ENCODE measurements at regions not wholly inside any gene's neighbourhood (a gene's known extent, or its start where the extent isn't known, plus 50 kb on each side); places are given as distances from the start of the nearest gene placed in this dataset.
"Not testable (repeated sequence)": the region's sequence is repeated elsewhere in the genome, so short reads cannot be mapped to it uniquely, and the experiment has no call there.

DNA sequence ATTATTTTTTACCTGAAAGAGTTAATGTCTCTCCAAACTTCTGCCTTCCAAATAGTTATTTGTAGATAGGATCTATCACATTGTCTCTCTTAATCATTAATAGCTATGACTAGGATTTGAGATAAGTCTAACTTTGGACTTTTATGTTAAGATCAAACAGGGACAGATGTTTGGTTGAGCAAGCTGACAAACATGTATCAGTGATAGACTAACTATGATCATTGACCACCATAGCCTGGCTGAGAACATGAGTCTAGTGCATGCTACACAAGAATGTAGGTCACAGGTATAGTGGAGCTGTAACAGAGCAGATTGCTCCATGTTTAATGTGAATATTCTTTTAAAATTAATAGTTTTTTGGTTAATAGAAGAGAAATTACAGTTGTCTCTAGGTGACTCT, 52.0 kb downstream of the SYT15B start:
- H3K36me3 ChIP-seq (replicated peaks; ENCODE audit: insufficient read depth, low read depth); H3K4me1 ChIP-seq (ENCODE audit: insufficient read depth); H3K27me3 ChIP-seq; H4K20me1 ChIP-seq (ENCODE audit: insufficient read depth, poor library complexity, severe bottlenecking); H3K27ac ChIP-seq; H3K4me3 ChIP-seq; H2AFZ ChIP-seq; H3K79me2 ChIP-seq; DNase-seq (ENCODE audit: low spot score); H3K9me2 ChIP-seq (replicated peaks; ENCODE audit: insufficient read depth); H3K9me3 ChIP-seq (ENCODE audit: low read depth): not testable (repeated sequence)
- H3K4me2 ChIP-seq: peak overlapping the region; percentile 16

DNA sequence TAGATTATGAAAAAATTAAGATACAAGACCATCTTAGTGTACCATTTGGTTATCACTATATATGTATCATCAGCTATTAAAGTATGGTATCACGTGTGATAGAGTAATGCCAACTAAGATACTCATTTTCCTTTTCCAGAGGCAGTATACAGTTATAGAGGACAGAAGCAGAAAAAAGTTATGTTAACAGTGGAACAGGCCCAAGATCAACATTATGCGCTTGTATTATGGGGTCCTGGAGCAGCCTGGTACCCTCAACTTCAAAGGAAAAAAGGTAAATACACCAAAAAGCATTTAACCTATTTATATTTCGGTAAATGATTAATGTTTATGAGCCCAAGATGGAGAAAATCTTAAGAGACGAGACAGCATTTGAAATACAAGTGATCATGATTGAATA, 52.9 kb downstream of the SYT15B start:
- H3K9me2 ChIP-seq (replicated peaks; ENCODE audit: insufficient read depth); H3K9me3 ChIP-seq (ENCODE audit: low read depth); H3K36me3 ChIP-seq (replicated peaks; ENCODE audit: insufficient read depth, low read depth); DNase-seq (ENCODE audit: low spot score); H2AFZ ChIP-seq; H4K20me1 ChIP-seq (ENCODE audit: insufficient read depth, poor library complexity, severe bottlenecking); H3K79me2 ChIP-seq; H3K4me1 ChIP-seq (ENCODE audit: insufficient read depth); H3K27ac ChIP-seq; H3K27me3 ChIP-seq; H3K4me3 ChIP-seq; H3K4me2 ChIP-seq: not testable (repeated sequence)
- WGBS (ENCODE audit: low lambda C conversion rate, missing lambda C conversion rate): no CpG with 5 or more reads among the region's 4 CpGs

DNA sequence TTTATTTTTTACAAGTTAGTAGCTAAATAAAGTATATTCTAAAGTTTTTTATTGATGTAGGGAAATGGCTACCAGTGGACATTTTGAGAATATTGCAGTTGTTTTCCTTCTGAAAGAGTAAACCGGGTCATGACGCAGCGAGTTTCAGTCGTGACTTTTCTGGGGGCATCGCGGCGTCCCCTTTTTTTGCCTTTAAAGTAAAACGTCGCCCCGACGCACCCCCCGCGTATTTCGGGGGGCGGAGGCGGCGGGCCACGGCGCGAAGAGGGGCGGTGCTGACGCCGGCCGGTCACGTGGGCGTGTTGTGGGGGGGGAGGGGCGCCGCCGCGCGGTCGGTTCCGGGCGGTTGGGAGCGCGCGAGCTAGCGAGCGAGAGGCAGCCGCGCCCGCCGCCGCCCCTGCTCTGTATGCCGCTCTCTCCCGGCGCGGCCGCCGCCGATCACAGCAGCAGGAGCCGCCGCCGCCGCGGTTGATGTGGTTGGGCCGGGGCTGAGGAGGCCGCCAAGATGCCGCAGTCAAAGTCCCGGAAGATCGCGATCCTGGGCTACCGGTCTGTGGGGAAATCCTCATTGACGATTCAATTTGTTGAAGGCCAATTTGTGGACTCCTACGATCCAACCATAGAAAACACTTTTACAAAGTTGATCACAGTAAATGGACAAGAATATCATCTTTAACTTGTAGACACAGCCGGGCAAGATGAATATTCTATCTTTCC, 57.5 kb downstream of the SYT15B start:
- not testable (repeated sequence) for H3K9me2 ChIP-seq (replicated peaks; ENCODE audit: insufficient read depth); H3K27me3 ChIP-seq; H3K79me2 ChIP-seq; H3K4me1 ChIP-seq (ENCODE audit: insufficient read depth); H4K20me1 ChIP-seq (ENCODE audit: insufficient read depth, poor library complexity, severe bottlenecking); DNase-seq (ENCODE audit: low spot score); H3K9me3 ChIP-seq (ENCODE audit: low read depth); H3K36me3 ChIP-seq (replicated peaks; ENCODE audit: insufficient read depth, low read depth)
- WGBS (ENCODE audit: low lambda C conversion rate, missing lambda C conversion rate): 0% methylated on average over 7 of the region's 66 CpGs
- Histone ChIP-seq H3K27ac (peak overlapping the region; percentile 86), H3K4me3 (peak overlapping the region; percentile 24), H2AFZ (peak overlapping the region; percentile 49), H3K4me2 (peak overlapping the region; percentile 64)

DNA sequence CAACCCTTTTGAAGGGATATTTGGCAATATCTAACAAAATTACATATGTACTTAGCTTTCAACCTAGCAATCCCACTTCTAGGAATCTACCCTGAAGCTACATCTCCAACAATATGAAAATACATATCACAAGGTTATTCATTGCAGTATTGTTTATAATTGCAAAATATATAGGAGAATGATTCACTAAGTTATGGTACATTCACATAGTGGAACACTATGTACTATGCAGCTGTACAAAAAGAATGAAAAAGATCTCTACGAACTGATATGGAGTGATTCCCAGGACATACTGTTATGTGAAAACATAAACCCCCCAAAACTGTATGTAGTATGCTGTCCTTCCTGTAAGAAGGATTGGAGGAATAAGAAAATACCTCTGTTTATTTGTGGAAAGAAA, 62.1 kb downstream of the SYT15B start:
- not testable (repeated sequence) for H3K4me2 ChIP-seq; H3K9me3 ChIP-seq (ENCODE audit: low read depth); H3K9me2 ChIP-seq (replicated peaks; ENCODE audit: insufficient read depth); H3K4me1 ChIP-seq (ENCODE audit: insufficient read depth); H3K36me3 ChIP-seq (replicated peaks; ENCODE audit: insufficient read depth, low read depth); H3K79me2 ChIP-seq; H3K27me3 ChIP-seq; H3K4me3 ChIP-seq; H4K20me1 ChIP-seq (ENCODE audit: insufficient read depth, poor library complexity, severe bottlenecking); DNase-seq (ENCODE audit: low spot score); H2AFZ ChIP-seq
- H3K27ac ChIP-seq: peak overlapping the region; percentile 76
- 46% methylated on average over 1 of the region's 1 CpG for WGBS (ENCODE audit: low lambda C conversion rate, missing lambda C conversion rate)

DNA sequence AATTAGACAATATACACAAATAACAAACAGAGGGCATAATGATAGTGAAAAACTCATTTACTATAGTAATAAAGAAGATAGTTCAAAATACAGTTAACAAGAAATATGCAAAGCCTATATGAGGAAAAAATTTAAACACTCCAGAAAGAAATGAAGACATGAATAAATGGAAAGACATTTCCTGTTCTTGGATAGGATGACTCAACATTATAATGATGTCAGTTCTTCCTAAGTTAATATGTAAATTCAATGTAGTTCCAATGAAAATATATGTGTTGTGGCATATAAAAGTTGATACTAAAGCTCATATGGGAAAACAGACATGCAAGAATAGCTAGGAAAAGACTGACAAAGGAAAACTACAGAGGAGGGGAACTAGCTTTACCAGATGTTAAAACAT, 63.5 kb downstream of the SYT15B start:
- DNase-seq (ENCODE audit: low spot score); H3K9me2 ChIP-seq (replicated peaks; ENCODE audit: insufficient read depth); H3K27ac ChIP-seq; H4K20me1 ChIP-seq (ENCODE audit: insufficient read depth, poor library complexity, severe bottlenecking); H3K4me1 ChIP-seq (ENCODE audit: insufficient read depth); H3K27me3 ChIP-seq; H3K36me3 ChIP-seq (replicated peaks; ENCODE audit: insufficient read depth, low read depth); H3K4me3 ChIP-seq; H3K9me3 ChIP-seq (ENCODE audit: low read depth); H3K4me2 ChIP-seq; H2AFZ ChIP-seq; H3K79me2 ChIP-seq: not testable (repeated sequence)

DNA sequence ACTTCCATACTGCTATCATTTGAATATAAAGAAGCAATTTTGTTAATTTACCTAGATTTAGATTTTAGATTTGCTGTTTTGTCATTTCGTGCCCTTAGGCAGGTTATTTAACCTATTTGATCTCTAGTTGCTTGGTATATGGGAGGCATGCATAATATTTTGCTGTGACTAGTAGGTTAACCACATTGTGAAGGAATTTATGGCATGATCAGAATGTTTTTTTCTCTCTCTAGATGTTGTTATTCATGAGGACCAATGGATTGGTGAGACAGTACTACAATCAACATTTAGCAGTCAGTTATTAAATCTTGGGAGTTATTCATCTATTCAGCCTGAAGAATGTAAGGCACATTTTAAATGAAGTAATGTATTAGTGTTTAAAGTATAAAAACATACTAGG, 67.2 kb downstream of the SYT15B start:
- H3K4me2 ChIP-seq; H3K27ac ChIP-seq; H3K27me3 ChIP-seq; H4K20me1 ChIP-seq (ENCODE audit: insufficient read depth, poor library complexity, severe bottlenecking); H3K9me3 ChIP-seq (ENCODE audit: low read depth); H3K9me2 ChIP-seq (replicated peaks; ENCODE audit: insufficient read depth); DNase-seq (ENCODE audit: low spot score); H3K4me3 ChIP-seq; H3K4me1 ChIP-seq (ENCODE audit: insufficient read depth); H3K79me2 ChIP-seq; H2AFZ ChIP-seq; H3K36me3 ChIP-seq (replicated peaks; ENCODE audit: insufficient read depth, low read depth): not testable (repeated sequence)
- WGBS (ENCODE audit: low lambda C conversion rate, missing lambda C conversion rate): 83% methylated on average over 1 of the region's 1 CpG

DNA sequence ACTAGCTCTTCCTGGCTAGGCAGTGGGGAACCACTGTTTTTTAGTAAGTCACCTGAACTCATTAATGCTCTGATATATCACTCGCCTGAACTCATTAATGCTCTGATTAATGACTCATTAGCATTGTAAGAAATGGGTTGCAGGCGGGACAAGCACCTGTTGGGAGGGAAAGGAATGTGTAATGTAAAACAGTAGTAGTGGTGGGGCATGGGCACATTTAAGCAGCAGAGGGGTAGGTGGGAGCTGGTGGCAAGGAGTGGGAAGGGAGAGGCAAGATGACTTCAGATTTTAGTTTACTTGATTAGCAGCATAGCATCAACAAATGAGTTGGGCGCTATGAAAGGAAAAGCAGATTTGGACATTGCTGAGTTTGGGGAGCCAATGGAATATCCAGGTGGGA, 68.2 kb downstream of the SYT15B start:
- not testable (repeated sequence) for H3K4me3 ChIP-seq; H3K36me3 ChIP-seq (replicated peaks; ENCODE audit: insufficient read depth, low read depth); H2AFZ ChIP-seq; DNase-seq (ENCODE audit: low spot score); H3K79me2 ChIP-seq; H4K20me1 ChIP-seq (ENCODE audit: insufficient read depth, poor library complexity, severe bottlenecking); H3K27ac ChIP-seq; H3K4me2 ChIP-seq; H3K4me1 ChIP-seq (ENCODE audit: insufficient read depth); H3K9me2 ChIP-seq (replicated peaks; ENCODE audit: insufficient read depth); H3K9me3 ChIP-seq (ENCODE audit: low read depth); H3K27me3 ChIP-seq
- WGBS (ENCODE audit: low lambda C conversion rate, missing lambda C conversion rate): 94% methylated on average over 3 of the region's 3 CpGs

DNA sequence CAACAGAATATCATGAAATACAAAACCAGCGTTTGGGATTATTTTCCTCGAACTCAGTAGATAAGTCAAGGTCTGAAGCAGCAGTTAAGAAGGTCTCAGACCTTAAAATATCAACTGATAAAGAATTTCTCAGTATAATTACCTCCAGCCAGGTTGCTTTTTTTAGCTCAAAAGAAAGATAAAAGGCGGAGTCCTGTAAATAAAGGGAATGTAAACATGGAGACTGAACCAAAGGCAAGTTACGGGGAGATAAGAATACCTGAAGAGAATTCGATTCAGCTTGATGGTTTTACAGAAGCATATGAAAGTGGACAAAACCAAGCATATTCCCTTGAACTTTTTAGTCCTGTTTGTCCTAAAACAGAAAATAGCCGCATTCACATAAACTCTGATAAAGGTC, 73.1 kb downstream of the SYT15B start:
- not testable (repeated sequence) for H3K4me3 ChIP-seq; H3K4me2 ChIP-seq; H3K4me1 ChIP-seq (ENCODE audit: insufficient read depth); H3K27ac ChIP-seq; H2AFZ ChIP-seq; H3K9me3 ChIP-seq (ENCODE audit: low read depth); H3K9me2 ChIP-seq (replicated peaks; ENCODE audit: insufficient read depth); H3K36me3 ChIP-seq (replicated peaks; ENCODE audit: insufficient read depth, low read depth); H4K20me1 ChIP-seq (ENCODE audit: insufficient read depth, poor library complexity, severe bottlenecking); DNase-seq (ENCODE audit: low spot score); H3K27me3 ChIP-seq; H3K79me2 ChIP-seq
- 47% methylated on average over 2 of the region's 6 CpGs for WGBS (ENCODE audit: low lambda C conversion rate, missing lambda C conversion rate)

DNA sequence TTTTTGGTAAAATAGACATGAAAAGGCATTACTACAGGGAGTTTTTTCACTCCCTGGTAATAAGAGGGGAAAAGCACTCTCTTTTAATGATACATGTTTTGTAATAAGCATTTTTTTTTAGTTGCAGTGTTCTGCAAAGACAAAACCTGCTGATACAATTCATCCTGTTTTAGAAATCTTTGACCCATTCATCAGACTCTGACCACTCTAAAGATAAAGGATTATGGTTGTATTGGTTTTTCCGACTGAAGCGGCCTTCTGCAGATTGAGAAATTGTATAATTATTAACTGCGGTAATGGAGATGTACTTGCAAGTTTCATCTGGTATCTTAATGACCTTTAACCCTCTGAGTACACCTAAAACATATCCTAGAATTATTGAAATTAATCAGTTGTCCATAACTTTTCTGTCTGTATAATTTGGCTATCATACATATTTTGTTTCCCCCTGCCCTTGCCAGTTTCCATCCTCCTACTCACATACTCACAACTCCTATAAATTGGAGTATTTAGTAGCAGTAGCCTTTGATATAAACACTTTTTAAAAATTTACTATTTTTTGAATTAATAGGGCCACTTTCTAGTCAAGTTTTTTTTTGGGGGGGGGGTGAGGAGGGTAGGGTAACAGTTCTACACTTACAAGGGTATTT, 79.4 kb downstream of the SYT15B start:
- not testable (repeated sequence) for H3K79me2 ChIP-seq; H3K4me3 ChIP-seq; H2AFZ ChIP-seq; H3K27ac ChIP-seq; H3K4me1 ChIP-seq (ENCODE audit: insufficient read depth); H3K9me3 ChIP-seq (ENCODE audit: low read depth); H4K20me1 ChIP-seq (ENCODE audit: insufficient read depth, poor library complexity, severe bottlenecking); H3K9me2 ChIP-seq (replicated peaks; ENCODE audit: insufficient read depth); H3K36me3 ChIP-seq (replicated peaks; ENCODE audit: insufficient read depth, low read depth); DNase-seq (ENCODE audit: low spot score); H3K27me3 ChIP-seq; H3K4me2 ChIP-seq
- WGBS (ENCODE audit: low lambda C conversion rate, missing lambda C conversion rate): 59% methylated on average over 2 of the region's 3 CpGs

Measured in hepatocyte (in vitro differentiated cells).